Activated naive CD4-positive, alpha-beta T cell treated with anti-CD3 and anti-CD28 coated beads, Interleukin-2, amount 50 U/mL, for 16 hours (primary cell): ENCODE measurements at regions not wholly inside any gene's neighbourhood (a gene's known extent, or its start where the extent isn't known, plus 50 kb on each side); places are given as distances from the start of the nearest gene placed in this dataset.

ENCODE experiments used
- DNase-seq: peaks from one replicate; pipeline ENCODE4 v3.0.0-alpha.2; 2020

DNA sequence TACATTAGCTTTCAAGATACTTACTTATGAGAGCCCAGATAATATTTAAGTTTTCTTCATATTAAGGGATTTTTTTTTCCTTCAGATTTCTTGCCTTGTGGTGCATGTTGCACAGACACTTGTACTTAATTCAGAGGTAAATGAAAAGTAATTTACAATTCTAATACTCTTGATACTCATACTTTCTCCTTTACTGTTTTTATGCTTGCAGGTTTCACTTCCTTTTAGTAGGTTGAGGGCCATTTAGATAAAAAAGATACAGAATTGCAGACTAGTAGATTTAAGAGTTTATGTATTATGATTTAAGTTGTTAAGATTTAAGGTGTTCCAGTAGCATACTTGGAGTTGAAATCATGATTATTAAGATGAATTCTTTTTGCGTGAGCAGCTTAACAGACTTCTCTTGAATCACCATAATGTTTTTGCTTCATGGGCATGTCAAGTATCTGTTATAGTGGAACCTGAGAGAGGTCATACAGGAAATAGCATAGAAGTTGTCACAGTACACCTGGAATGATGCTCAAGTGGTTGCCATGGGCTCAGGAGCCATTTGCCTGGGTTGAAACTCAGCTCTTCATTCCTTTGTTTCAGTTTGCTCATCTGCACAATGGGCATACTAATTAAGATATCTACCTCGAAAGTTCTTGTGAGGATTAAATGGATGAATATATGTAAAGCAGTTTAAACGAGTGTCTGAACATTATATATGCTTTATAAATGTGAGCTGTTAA is 174.8 kb upstream of the PRPS1L1 start:
- DNase-seq, result no peak

- DNase-seq, result no peak
These were observed 178.7 kb upstream of the PRPS1L1 start for GRCh38 chr7:18206331-18206730.

DNA sequence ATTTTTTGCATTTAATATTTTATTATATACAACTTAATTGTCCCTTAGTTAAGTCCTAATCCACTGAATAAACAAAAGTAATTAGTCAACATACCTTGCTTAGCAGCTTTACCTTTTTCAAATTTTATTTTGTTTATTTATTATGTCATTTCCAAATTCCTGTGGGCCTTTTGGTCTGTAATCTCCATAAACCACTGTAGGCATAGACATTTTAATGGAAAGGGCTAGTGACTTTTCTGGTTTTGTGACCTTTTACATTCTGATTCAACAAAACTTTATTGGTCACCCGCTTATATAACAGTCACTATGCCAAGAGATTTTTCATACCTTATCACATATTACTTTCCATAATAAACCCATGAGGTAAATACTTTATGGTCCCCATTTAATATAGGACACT is 181.3 kb upstream of the PRPS1L1 start:
- no peak for DNase-seq

DNA sequence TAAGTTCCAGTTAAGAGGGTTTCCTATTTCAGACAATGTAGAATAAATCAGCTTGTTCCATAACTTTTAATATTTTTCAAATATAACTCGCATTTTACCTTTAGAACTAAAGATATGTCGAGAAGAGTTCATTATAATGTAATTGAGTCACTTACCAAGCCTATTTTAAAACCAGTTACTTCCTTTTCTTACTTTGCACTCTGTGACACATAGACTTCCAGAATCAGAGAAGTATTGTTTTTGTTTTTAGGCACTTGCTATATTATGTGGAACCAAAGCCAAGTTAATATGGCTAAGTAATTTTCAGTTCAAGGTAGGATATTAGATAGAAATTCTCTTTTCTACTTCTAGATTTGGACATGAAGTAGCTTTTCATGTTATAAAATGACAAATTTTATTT is 182.7 kb upstream of the PRPS1L1 start:
- no peak for DNase-seq

- DNase-seq, result no peak
These were observed 183.1 kb upstream of the PRPS1L1 start for GRCh38 chr7:18210788-18211187.

DNA sequence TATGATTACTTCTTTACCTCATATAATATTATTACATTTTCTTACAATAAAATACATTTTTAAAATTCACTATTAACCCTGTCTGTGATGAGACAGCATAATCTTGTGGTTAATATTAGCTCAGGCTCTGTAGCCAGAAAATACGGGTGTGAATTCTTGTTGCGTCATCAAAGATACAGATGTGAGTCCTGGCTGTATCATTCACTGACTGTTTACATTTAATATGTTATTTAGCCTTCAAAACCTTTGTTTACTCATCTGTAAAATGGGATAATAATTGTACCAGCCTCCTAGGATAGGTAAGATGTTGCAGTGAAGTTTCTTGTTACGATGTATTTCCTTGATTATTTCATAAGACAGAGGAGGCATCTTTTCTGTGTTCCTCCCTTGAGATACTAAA is 184.7 kb upstream of the PRPS1L1 start:
- DNase-seq, result no peak

- DNase-seq, result no peak
These were observed 185.1 kb upstream of the PRPS1L1 start for GRCh38 chr7:18212758-18213157.

- no peak for DNase-seq
These were observed 186.0 kb upstream of the PRPS1L1 start for GRCh38 chr7:18213652-18214051.

GRCh38 chr7:18216270-18216669 is 188.6 kb upstream of the PRPS1L1 start:
- no peak for DNase-seq

- no peak for DNase-seq
These were observed 194.0 kb upstream of the PRPS1L1 start for GRCh38 chr7:18221377-18222293.

DNA sequence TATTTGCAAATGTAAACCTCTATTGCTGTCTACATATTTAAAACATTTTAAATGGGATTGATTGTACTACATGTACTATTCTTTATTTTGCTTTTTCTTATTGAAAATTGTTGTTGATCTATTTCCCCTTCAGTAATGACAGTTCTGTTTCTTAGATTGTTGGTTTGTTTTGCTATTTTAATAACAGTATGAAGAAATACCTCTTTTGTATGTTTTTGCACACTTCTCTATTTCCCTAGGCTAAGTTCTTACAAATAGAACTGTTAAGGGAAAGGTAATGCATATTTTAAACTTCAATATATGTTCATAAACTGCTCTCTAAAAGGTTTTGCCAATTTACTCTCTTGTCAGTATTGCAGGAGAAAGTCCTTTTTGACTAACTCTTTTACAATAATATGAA is 195.0 kb upstream of the PRPS1L1 start:
- no peak for DNase-seq

GRCh38 chr7:18224138-18224537 is 196.5 kb upstream of the PRPS1L1 start:
- no peak for DNase-seq

- no peak for DNase-seq
These were observed 197.4 kb upstream of the PRPS1L1 start for GRCh38 chr7:18225067-18225466.

GRCh38 chr7:18226598-18226997 is 199.0 kb upstream of the PRPS1L1 start:
- no peak for DNase-seq

DNA sequence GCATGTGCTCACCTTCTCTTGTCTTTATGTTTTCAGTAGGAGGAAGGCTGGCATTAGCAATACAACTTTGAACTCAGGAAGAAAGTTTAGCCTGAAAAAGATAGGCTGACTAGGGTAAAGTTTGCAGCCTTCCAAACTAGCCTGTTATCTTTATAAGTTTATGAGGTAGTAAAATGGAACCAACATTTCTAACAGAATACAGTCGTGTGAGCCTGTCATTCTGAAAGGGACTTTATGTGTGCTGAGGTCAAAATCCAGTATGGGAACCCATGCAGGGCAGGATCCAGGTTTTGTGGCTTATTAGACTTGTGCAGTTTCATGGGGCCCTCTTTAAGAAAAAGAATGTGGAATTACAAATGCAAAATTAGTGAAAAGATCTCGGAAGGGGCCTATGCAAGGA is 201.0 kb upstream of the PRPS1L1 start:
- no peak for DNase-seq

GRCh38 chr7:18230271-18230670 is 202.6 kb upstream of the PRPS1L1 start:
- DNase-seq, result no peak

DNA sequence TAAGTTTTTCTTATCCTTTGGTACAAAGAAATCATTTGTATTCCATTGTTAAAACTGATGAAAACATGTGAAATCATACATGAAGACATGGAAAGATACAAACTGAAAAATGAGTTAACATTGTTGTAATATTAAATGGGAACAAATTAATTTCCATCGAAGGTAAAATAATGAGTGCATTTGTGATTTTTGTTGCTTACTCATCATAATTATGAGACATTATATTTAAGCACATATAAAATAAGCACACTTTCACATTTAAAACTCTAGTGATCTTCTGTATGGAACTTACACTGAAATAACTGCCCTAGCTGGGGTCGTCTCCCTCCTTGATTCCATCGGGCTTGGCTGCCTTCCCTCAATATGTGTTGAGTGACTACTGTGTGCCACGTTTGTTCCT is 204.2 kb upstream of the PRPS1L1 start:
- no peak for DNase-seq

DNA sequence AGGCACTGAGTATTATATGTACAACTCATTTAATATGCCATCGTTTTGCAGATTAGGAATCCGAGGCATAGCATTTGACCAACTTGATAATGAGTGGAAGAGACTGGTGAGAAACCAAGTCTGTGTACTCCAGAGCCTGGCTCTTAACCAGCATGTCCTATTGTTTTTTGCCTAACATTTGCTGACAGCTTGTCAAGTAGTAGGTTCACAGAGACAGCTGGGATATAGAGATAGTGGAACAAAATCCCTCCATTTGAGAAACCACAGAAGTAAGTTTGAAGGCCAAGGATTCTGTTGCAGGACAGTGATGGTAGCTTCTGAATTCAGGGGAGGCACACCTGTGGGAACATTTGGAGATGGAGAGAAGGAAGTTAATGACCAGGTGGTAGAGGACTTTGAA is 206.9 kb upstream of the PRPS1L1 start:
- DNase-seq, result no peak

- no peak for DNase-seq
These were observed 208.2 kb upstream of the PRPS1L1 start for GRCh38 chr7:18235819-18236218.

- DNase-seq, result no peak
These were observed 211.6 kb upstream of the PRPS1L1 start for GRCh38 chr7:18239212-18239611.

- no peak for DNase-seq
These were observed 214.0 kb upstream of the PRPS1L1 start for GRCh38 chr7:18241543-18242231.

DNA sequence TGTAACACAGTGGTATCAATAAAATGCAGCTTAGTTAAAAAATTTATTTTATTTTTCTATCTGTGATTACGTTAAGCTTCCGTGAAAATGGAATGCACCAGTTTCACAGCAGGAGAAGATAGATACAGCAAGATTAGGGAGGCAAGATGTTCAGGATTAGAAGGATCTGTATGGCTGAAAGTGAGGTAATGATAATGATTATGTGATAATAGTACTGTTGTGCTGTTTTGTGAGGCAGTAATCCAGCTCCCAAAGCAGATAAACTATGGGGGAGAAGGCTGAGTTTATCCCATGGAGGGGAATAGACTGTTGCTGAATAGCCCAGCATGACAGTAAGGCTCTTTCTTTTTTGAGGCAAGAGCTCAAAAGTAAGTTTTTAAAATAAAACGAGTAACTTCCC is 216.1 kb upstream of the PRPS1L1 start:
- no peak for DNase-seq

GRCh38 chr7:18250133-18250532 is 222.5 kb upstream of the PRPS1L1 start:
- no peak for DNase-seq

DNA sequence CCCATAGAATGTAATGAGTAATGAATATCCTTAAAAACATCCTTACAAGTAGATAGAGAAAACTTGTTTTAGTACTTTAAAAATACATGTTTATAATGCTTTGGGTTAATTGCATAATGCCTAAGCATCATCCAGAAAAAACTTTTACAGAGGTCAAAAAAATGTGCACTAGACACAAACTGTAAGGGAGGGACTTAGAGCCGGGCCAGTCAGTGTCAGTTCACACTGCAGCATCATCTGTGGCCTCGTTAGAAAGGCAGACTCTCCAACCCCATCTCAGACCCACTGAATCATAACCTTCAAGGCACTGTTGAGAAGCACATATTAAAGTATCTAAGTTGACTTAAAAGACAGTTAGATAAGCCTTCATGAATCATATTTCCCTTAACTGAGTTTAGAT is 230.1 kb upstream of the PRPS1L1 start:
- no peak for DNase-seq
